GM18511 (cell line): ENCODE measurements at regions not wholly inside any gene's neighbourhood (a gene's known extent, or its start where the extent isn't known, plus 50 kb on each side); places are given as distances from the start of the nearest gene placed in this dataset.

ENCODE experiments used
- ATAC-seq: cut with Tn5 transposase; IDR thresholded peaks from one replicate; pipeline ENCODE4 v1.9.1; 2021; ENCODE audit warnings: mild to moderate bottlenecking, moderate library complexity; ENCODE audit not compliant: unreplicated experiment

- ATAC-seq: no peak
These were observed 107.7 kb downstream of the SIPA1L2 start for GRCh38 chr1:232522189-232522588.

GRCh38 chr1:232521660-232522059, 108.3 kb downstream of the SIPA1L2 start:
- ATAC-seq: no peak

GRCh38 chr1:232519186-232519585, 110.7 kb downstream of the SIPA1L2 start:
- ATAC-seq: no peak

- ATAC-seq: no peak
These were observed 111.6 kb downstream of the SIPA1L2 start for GRCh38 chr1:232518349-232518748.

- no peak for ATAC-seq
These were observed 112.7 kb downstream of the SIPA1L2 start for GRCh38 chr1:232517204-232517603.

- ATAC-seq: no peak
These were observed 114.2 kb downstream of the SIPA1L2 start for GRCh38 chr1:232515706-232516105.

- ATAC-seq: no peak
These were observed 117.2 kb downstream of the SIPA1L2 start for GRCh38 chr1:232512712-232513111.

GRCh38 chr1:232511172-232511571, 118.8 kb downstream of the SIPA1L2 start:
- ATAC-seq: no peak

- no peak for ATAC-seq
These were observed 119.4 kb downstream of the SIPA1L2 start for GRCh38 chr1:232510367-232511110.

- ATAC-seq: no peak
These were observed 120.4 kb downstream of the SIPA1L2 start for GRCh38 chr1:232509570-232509969.

- no peak for ATAC-seq
These were observed 121.7 kb downstream of the SIPA1L2 start for GRCh38 chr1:232508130-232508701.

- ATAC-seq: no peak
These were observed 122.4 kb downstream of the SIPA1L2 start for GRCh38 chr1:232507571-232507970.

GRCh38 chr1:232505884-232506283, 124.0 kb downstream of the SIPA1L2 start:
- no peak for ATAC-seq

GRCh38 chr1:232504651-232505050, 125.3 kb downstream of the SIPA1L2 start:
- ATAC-seq: no peak

GRCh38 chr1:232503497-232503896, 126.4 kb downstream of the SIPA1L2 start:
- no peak for ATAC-seq

GRCh38 chr1:232501854-232502253, 128.1 kb downstream of the SIPA1L2 start:
- ATAC-seq: no peak

- no peak for ATAC-seq
These were observed 130.7 kb downstream of the SIPA1L2 start for GRCh38 chr1:232499188-232499587.

GRCh38 chr1:232493869-232494268, 136.1 kb downstream of the SIPA1L2 start:
- ATAC-seq: no peak

- no peak for ATAC-seq
These were observed 140.7 kb downstream of the SIPA1L2 start for GRCh38 chr1:232489256-232489655.

- no peak for ATAC-seq
These were observed 142.7 kb downstream of the SIPA1L2 start for GRCh38 chr1:232487236-232487635.

GRCh38 chr1:232486454-232487207, 143.3 kb downstream of the SIPA1L2 start:
- ATAC-seq: no peak

GRCh38 chr1:232486006-232486405, 143.9 kb downstream of the SIPA1L2 start:
- ATAC-seq: no peak
